Daoy (cell line): ENCODE measurements at regions not wholly inside any gene's neighbourhood (a gene's known extent, or its start where the extent isn't known, plus 50 kb on each side); places are given as distances from the start of the nearest gene placed in this dataset.
"Not testable (repeated sequence)": the region's sequence is repeated elsewhere in the genome, so short reads cannot be mapped to it uniquely, and the experiment has no call there.

Experiments
- DNase-seq: peaks from one replicate; pipeline ENCODE4 v3.0.0-alpha.2; 2015; ENCODE audit warnings: low read depth

DNA sequence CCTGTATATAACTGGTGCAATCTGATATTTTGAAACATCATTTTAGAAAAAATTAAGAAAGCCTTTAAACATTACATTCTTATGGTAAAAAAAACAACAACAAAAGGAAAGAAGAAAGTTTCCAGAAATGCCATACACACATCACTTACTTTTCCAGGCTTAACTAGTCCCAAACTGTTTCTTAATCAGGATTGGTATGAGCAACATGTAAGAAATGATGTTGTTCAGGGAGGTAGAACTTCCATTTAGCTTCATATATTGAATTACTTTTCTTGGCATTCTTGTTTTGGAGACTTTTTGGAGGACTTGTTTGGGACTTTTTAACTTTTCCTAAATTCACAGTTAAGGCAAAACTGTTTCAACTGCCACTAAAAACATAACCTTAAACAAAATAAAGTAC is 791.5 kb downstream of the METTL15 start:
- no peak for DNase-seq

DNA sequence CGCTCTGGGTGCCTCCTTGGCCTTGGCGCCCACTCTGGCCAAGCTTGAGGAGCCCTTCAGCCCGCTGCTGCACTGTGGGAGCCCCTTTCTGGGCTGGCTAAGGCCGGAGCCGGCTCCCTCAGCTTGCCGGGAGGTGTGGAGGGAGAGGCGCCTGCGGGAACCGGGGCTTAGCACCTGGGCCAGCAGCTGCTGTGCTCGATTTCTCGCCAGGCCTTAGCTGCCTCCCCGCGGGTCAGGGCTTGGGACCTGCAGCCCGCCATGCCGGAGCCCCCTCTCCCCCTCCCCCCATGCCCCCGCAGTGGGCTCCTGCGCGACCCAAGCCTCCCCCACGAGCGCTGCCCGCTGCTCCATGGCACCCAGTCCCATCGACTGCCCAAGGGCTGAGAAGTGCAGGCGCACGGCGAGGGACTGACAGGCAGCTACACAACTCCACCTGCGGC is 782.4 kb downstream of the METTL15 start:
- not testable (repeated sequence) for DNase-seq

DNA sequence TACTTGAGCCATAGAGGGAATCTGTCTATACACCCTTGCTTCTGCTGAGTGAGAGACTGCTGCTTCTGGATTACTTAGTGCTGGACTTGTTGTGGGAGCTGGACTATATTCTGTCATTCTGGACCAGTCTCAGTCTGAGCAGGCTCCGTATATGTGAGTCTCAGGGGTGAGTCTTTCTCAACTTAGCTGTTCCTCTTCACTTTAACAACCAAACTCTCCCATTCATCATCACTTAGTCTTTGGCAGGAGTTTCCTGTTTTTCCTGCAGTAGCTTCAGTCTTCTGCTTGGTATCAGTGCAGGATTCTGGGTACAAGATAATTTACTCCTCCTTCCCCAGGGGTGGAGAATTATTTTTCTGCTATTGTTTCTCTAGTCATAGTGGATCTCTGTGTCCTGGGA is 779.5 kb downstream of the METTL15 start:
- DNase-seq: no peak

GRCh38 chr11:28879869-28880268 is 771.7 kb downstream of the METTL15 start:
- no peak for DNase-seq

- no peak for DNase-seq
These were observed 769.8 kb downstream of the METTL15 start for GRCh38 chr11:28878025-28878424.

- DNase-seq: peak; percentile 4
These were observed 769.2 kb downstream of the METTL15 start for GRCh38 chr11:28877340-28877739.

GRCh38 chr11:28874706-28875105 is 766.5 kb downstream of the METTL15 start:
- no peak for DNase-seq

DNA sequence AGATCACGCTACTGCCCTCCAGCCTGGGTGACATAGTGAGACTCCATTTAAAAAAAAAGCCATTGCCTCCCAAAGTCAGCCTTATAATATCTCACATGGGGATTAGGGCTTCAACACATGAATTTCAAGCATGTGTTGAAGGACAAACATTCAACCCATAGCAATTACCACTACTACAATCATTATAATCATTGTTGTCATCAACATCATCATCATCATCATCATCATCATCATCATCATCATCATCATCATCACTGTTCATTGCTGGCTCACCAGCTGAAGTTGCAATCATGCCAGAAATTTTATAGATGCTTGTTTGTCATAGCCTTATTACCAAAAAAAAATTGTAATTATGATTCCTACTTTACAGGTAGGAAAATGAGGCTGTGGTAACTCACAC is 762.9 kb downstream of the METTL15 start:
- no peak for DNase-seq

DNA sequence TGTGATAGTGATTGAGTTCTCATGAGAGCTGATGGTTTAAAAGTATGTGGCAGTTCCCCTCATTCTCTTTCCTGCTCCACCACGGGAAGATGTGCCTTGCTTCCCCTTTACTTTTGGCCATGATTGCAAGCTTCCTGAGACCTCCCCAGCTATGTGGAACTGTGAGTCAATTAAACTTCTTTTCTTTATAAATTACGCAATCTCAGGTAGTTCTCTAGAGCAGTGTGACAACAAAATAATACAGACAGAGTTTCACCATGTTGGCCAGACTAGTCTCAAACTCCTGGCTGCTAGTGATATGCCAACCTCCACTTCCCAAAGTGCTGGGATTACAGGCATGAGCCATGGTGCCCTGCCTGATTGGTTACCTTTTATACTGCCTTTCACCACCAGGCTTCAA is 755.2 kb downstream of the METTL15 start:
- no peak for DNase-seq

- peak; percentile 38 for DNase-seq
These were observed 752.7 kb downstream of the METTL15 start for GRCh38 chr11:28860893-28861292.

DNA sequence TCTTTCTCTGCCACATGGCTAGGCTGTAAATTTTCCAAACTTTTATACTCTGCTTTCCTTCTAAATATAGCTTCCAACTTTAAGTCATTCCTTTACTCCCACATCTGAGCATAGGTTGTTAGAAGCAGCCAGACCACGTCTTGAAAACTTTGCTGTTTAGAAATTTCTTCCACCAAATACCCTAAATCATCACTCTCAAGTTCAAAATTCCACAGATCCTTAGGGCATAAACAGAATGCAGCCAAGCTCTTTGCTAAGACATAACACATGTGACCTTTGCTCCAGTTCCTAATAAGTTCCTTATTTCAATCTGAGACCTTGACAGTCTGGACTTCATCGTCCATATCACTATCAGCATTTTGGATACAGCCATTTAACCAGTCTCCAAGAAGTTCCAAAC is 749.9 kb downstream of the METTL15 start:
- DNase-seq: no peak

- DNase-seq: no peak
These were observed 740.9 kb downstream of the METTL15 start for GRCh38 chr11:28849053-28849452.

DNA sequence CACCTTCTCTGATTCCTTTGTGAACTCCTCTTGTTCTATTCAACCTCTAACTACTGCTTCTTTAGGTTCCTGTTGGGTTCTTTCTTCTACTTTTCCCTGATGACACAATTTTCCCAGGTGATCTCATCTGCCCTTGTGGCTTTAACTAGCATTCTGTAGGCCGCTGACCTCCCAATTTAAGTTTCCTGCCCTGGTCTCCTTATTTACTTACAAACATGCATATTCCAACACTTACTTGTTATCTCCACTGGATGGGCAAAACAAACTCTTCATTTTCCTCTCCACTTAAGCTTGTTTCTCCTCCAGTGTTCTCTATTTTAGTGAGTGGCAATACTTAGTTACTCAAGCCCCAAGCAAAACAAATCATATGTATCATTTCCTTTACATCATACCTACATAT is 734.5 kb downstream of the METTL15 start:
- no peak for DNase-seq

DNA sequence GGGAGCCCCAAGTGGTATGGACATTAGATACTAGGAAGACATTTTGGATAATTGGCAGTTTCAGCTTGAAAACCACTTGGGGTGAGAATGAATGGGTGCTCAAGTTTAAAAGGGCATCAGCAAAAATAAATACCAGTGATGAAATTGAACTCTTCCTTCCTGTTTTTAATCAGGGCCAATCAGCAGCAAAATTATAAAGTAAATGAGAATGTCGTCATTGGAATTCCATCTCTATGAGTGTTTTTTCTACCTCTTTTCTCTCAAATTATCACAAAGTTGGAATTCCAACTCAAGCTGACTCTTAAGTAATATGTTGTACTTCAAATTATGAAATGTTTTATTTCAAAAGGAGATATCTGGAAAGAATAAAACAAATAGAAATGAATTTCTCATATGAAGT is 730.6 kb downstream of the METTL15 start:
- DNase-seq: no peak

DNA sequence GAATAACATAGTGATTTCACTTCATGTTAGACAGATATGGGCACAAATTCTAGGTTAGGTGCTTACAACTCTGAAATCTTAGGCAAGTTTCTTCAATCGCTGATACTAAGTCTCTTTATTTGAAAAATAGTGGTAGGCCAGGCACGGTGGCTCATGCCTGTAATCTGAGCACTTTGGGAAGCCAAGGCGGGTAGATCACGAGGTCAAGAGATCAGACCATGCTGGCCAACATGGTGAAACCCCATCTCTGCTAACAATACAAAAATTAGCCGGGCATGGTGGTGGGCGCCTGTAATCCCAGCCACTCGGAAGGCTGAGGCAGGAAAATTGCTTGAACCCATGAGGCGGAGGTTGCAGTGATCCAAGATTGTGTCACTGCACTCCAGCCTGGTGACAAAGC is 729.4 kb downstream of the METTL15 start:
- no peak for DNase-seq

DNA sequence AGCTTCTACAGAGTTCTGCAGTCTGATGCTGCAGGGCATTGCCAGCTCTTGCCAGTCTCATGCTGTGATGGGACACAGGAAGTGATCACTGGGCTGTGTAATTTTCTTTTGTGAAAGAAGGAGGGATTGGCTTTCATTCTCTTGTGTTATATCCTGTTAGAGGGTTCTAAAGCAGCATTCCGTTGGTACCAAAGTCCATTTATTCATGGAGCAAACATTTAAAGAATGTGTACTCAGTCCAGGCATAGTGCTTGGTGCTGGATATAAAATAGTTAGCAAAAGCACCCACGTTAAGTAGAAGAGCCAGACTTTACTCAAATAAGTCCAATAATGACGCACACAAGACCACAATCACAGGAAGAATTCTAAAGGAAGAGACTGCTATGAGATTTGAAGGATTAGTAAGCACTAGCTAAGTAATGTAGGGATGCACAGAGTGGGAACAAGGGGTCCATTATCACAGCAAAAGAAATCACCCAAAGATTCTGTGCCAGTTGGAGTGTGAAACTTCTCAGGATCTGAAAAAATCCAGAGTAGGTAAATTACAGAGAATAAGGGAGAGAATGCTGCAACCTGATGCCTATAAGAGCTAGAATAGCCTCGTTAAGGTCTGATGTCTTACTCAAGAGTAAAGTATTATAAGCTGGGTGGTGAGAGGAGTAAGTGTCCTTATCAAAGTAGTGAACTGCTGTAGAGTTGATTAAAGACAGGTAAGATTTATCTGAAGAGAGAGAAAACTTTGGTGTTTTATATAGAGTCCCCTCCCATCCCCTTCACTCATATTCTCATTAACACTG is 728.3 kb downstream of the METTL15 start:
- peak; percentile 88 for DNase-seq

DNA sequence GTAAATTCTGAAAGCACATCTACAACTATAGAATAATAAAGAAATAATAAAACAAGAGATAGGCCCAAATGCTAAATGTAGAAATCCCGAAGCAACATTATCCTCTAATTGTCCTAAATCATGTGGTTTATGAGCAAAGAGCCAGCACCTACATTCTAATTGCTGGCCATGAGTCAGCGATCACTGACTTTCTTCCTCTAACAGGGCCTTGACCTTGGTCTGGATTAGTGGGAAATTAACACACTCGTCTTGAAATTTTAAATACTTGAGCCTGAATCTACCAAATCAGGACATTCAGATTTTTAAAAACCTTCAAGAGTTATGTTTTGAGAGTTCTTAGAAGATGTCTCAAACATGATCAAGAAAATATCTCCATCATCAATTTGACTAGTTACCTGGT is 727.6 kb downstream of the METTL15 start:
- peak; percentile 76 for DNase-seq

- DNase-seq: no peak
These were observed 727.1 kb downstream of the METTL15 start for GRCh38 chr11:28835317-28835716.

GRCh38 chr11:28834877-28835276 is 726.7 kb downstream of the METTL15 start:
- peak; percentile 64 for DNase-seq

- DNase-seq: peak; percentile 86
These were observed 725.5 kb downstream of the METTL15 start for GRCh38 chr11:28833670-28834069.

DNA sequence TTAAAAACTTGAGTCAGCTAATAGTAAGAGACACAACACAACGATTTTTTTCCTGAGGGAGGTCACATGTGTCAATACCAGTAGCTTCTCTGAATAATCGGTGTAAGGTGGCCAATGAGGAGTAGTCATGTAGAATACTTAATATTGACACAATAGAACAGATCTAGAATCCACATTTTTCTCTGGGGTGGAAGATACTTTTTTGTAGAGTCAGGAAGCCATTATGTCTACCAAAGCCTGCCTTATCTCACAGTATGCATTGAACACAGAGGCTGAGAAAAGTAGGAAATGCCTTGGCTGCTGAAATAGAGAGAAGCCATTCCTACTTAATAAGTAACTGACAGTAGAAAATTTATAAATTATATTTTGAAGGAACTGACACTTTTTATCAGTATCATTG is 725.0 kb downstream of the METTL15 start:
- no peak for DNase-seq

DNA sequence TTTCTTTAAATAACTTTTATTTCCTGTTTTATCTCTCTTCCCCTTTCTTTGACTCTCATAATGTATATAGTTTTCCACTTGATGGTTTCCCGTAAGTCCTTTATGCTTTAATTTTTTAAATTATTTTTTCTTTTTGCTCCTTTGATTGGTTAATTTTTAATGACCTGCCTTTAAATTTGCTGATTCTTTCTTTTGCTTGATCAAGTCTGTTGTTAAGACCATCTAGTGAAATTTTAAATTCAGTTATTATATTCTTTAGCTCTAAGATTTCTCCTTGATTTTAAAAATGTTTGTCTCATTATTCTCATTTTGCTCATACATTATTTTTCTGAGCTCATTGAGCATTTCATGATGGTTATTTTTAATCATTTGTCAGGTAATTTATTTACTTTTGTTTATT is 718.6 kb downstream of the METTL15 start:
- no peak for DNase-seq

- DNase-seq: no peak
These were observed 714.4 kb downstream of the METTL15 start for GRCh38 chr11:28822576-28822975.
